HUDEP-2 (cell line): ENCODE measurements at regions not wholly inside any gene's neighbourhood (a gene's known extent, or its start where the extent isn't known, plus 50 kb on each side); places are given as distances from the start of the nearest gene placed in this dataset.

Source experiments
- DNase-seq, 76 experiments: peaks; one replicate each; lab custom pipeline; 2025; ENCODE audit not compliant: unreplicated experiment in 76 of 76; lab: John Stamatoyannopoulos, UW

GRCh38 chr4:57548856-57549255, 438.7 kb upstream of the IGFBP7 start:
- DNase-seq = no peak

- no peak for DNase-seq
These were observed 434.8 kb upstream of the IGFBP7 start for GRCh38 chr4:57544811-57545654.

- no peak for DNase-seq
These were observed 394.8 kb upstream of the IGFBP7 start for GRCh38 chr4:57504797-57505530.

- DNase-seq = no peak
These were observed 394.0 kb upstream of the IGFBP7 start for GRCh38 chr4:57504139-57504538.

GRCh38 chr4:57501720-57502119, 391.5 kb upstream of the IGFBP7 start:
- no peak for DNase-seq

GRCh38 chr4:57499786-57500185, 389.6 kb upstream of the IGFBP7 start:
- DNase-seq = no peak

- no peak for DNase-seq
These were observed 388.1 kb upstream of the IGFBP7 start for GRCh38 chr4:57498251-57498650.

- DNase-seq = no peak
These were observed 386.7 kb upstream of the IGFBP7 start for GRCh38 chr4:57496697-57497471.

- no peak for DNase-seq
These were observed 384.6 kb upstream of the IGFBP7 start for GRCh38 chr4:57494821-57495220.

- DNase-seq = no peak
These were observed 382.2 kb upstream of the IGFBP7 start for GRCh38 chr4:57492251-57492878.

GRCh38 chr4:57491388-57491787, 381.2 kb upstream of the IGFBP7 start:
- no peak for DNase-seq

- no peak for DNase-seq
These were observed 380.5 kb upstream of the IGFBP7 start for GRCh38 chr4:57490520-57491255.

GRCh38 chr4:57488366-57489162, 378.4 kb upstream of the IGFBP7 start:
- no peak for DNase-seq

GRCh38 chr4:57475424-57475823, 365.2 kb upstream of the IGFBP7 start:
- DNase-seq = no peak

GRCh38 chr4:57465321-57466056, 355.3 kb upstream of the IGFBP7 start:
- no peak for DNase-seq

GRCh38 chr4:57462843-57463242, 352.7 kb upstream of the IGFBP7 start:
- no peak for DNase-seq

GRCh38 chr4:57460967-57461366, 350.8 kb upstream of the IGFBP7 start:
- DNase-seq = no peak

- no peak for DNase-seq
These were observed 338.7 kb upstream of the IGFBP7 start for GRCh38 chr4:57448901-57449300.

- DNase-seq = no peak
These were observed 338.3 kb upstream of the IGFBP7 start for GRCh38 chr4:57448452-57448851.
